NT2/D1 (cell line): ENCODE measurements at regions not wholly inside any gene's neighbourhood (a gene's known extent, or its start where the extent isn't known, plus 50 kb on each side); places are given as distances from the start of the nearest gene placed in this dataset.

Source experiments
- SUZ12 ChIP-seq: IDR thresholded peaks from 2 replicates; pipeline ENCODE4 v1.6.1; 2011; ENCODE audit not compliant: insufficient read length, insufficient read depth; ENCODE audit errors: extremely low read depth
- YY1 ChIP-seq: IDR thresholded peaks from 2 replicates; pipeline ENCODE4 v1.6.1; 2011; ENCODE audit not compliant: insufficient read length, insufficient read depth
- ZNF274 ChIP-seq: IDR thresholded peaks from 2 replicates; pipeline ENCODE4 v1.6.1; 2011; ENCODE audit warnings: mild to moderate bottlenecking, low read depth, low read length

DNA sequence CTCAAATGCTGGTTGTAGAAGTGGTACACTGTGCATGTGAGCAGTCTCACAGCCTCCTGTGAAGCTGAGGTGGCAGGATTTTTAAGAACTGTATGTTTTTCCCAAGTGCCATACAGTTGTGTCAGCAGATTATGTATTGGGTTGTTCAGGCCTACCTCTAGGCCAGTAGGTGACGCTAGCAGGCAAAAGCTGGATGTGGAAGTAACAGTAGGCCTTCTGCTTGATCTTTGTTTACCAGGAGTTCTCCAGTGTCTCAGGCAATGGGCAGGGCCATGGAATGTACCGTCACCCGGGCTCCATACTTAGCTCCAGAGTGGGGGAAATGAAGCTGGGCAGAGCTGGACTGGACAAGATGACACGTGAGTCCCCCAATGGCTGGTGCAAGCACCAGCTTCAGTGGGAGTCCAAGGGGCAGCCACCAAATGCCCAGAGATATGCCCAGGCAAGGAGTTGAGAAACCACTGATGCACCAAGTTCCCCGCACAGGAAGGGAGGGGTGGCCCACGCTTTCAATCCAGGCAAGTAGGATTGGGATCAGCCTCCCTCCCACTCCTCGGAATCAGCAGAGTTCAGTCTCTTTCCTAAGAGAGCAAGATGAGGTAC, 289.7 kb downstream of the HTR1B start:
- no peak for TF ChIP-seq SUZ12
- TF ChIP-seq YY1, result no peak
- TF ChIP-seq ZNF274, result no peak
